ENCODE measurements at regions not wholly inside any gene's neighbourhood (a gene's known extent, or its start where the extent isn't known, plus 50 kb on each side); places are given as distances from the start of the nearest gene placed in this dataset.

- TF ChIP-seq EZH2 (IDR thresholded peaks at IDR 0.05; ENCODE audit: borderline replicate concordance), result no peak
- TF ChIP-seq, protein P1, sequence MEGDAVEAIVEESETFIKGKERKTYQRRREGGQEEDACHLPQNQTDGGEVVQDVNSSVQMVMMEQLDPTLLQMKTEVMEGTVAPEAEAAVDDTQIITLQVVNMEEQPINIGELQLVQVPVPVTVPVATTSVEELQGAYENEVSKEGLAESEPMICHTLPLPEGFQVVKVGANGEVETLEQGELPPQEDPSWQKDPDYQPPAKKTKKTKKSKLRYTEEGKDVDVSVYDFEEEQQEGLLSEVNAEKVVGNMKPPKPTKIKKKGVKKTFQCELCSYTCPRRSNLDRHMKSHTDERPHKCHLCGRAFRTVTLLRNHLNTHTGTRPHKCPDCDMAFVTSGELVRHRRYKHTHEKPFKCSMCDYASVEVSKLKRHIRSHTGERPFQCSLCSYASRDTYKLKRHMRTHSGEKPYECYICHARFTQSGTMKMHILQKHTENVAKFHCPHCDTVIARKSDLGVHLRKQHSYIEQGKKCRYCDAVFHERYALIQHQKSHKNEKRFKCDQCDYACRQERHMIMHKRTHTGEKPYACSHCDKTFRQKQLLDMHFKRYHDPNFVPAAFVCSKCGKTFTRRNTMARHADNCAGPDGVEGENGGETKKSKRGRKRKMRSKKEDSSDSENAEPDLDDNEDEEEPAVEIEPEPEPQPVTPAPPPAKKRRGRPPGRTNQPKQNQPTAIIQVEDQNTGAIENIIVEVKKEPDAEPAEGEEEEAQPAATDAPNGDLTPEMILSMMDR (IDR thresholded peaks at IDR 0.05; ENCODE audit: poor library complexity), result no peak
Observed at GRCh38 chr1:68331117-68331865, 99.0 kb upstream of the WLS start.
